GM18519 (cell line): ENCODE measurements at regions not wholly inside any gene's neighbourhood (a gene's known extent, or its start where the extent isn't known, plus 50 kb on each side); places are given as distances from the start of the nearest gene placed in this dataset.

Source experiments
- ATAC-seq: cut with Tn5 transposase; IDR thresholded peaks from one replicate; pipeline ENCODE4 v1.9.1; 2021; ENCODE audit warnings: mild to moderate bottlenecking, moderate library complexity; ENCODE audit not compliant: unreplicated experiment, low FRiP score

DNA sequence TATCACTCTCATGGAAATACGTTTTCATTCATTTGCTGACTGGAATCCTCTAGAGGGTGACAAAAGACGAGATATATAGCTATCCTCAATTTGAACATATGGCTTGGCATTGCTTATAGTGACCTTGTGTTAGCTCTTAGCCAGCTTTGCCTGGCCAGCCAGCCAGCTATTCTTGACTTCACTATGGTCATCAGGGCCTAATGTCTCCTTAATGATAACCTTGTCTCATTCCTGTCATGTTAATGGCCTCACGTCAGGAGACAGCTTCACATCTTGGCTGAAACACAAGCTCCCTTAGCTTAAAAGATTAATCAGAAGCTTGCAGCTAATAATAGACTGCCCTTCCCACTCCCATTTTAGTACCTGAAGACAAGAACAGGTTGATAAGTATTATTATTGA is 1517.5 kb upstream of the PIK3C3 start:
- ATAC-seq = no peak

DNA sequence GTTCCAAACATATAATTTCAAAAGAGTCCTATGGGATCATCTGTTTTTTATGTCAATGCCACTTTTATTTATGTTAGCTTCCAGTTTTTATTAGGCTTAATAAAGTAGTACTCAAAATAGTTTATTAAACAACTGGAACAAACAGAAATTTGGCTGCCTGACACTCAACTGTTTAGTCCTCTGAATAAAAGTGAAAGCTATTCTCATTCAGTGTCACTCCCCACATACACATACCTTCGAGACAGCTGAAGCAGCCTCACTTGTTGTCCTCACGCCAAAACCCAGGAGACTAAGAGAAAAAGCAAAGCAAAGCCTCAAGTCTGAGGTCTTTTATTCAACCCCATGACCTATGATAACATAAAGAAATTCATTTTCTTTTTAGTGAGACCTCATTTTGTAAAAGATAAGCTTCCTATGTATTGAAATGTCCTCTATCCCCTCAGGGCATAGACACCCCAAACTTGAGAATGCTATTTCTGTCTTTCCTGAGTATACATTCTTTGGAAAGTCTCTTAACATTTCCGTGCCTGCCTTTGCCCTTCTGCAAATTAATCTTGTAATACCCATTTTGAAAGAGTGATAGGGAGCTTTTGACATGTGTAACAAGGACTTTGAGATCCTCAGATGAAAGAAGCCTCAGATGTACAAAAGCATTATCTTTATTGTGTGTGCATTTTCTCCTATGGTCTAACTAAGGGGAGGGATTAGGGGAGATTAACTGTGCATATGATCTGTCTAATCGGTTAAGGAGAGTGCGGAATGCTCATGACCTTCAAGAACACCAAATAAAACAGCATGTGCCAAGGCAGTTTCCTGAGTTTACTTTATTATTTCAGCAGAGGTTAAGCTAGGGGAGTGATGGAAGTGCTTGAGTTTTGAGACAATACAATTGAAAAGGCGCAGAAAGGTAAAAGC is 1523.7 kb upstream of the PIK3C3 start:
- no peak for ATAC-seq

DNA sequence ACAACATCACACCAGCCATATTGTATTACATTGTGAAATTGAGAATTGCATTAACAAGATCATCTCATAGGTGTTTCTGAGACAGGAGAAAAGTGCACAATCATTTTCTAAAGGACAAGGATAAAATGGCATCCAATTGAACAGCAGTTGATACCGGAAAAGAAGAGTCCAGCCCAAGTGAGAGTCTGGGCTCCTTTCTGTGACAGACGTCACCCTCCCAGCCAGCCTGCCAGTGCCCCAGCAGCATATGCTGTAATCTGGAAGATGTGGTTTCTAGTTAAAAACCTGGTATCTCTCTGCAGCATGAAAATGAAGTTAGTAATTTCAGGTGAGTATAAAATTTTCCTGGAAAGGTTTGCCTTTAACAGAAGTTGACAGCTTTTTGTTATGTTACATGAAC is 1531.7 kb upstream of the PIK3C3 start:
- no peak for ATAC-seq

DNA sequence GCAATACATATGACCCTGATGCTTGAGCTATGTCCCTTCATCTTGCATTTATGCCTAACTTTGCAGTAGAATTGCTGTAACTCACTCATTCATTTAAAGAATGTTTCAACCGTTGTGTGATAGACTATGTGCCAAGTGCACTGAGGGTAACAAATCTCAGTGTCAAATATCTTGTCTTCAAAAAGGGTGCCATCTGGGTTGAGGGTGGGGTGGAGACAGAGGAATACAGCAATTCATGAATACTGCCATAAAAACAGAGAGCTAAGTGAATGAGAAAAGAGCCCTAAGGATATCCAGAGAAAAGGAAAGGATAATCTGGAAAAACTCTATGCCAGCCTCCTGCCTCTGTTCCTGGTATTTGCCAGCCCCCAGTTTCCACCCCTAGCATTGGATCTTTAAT is 1534.4 kb upstream of the PIK3C3 start:
- ATAC-seq = no peak

DNA sequence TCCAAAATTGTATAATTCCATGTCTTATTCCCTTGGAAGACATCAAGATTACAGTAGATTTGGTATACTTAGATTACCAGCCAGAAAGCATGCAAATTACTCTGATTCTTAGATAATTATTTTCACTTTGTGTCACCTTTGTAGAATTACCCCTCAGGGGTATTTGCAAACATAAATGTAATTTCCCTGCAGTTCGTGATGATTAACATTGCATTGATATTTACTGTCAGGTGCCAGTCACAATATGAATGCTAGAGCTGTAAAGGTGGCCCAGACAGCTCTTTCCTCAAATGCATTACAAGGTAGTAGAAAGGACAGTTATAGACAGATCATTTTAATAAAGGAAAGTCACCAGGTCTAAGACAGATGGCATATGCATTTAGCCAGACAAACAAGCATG is 1537.5 kb upstream of the PIK3C3 start:
- no peak for ATAC-seq

DNA sequence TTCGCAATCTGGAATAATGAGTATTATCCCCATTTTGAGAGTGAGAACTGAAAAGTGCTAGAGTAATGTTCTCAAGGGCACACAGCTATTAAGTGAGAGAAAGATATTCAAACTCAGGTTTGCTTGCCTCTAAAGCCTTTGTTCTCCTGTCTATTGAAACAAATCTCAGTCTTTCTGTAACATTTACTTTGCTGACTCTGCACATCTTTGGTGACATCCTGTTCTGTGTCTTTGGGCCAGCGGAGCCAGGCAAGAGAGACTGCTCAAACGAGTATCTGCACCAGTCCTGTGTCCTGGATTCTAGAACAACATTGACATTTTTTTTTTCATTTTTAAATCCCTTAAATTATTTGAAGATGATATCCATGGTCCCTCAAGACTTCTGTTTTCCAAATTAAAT is 1539.2 kb upstream of the PIK3C3 start:
- ATAC-seq = no peak

DNA sequence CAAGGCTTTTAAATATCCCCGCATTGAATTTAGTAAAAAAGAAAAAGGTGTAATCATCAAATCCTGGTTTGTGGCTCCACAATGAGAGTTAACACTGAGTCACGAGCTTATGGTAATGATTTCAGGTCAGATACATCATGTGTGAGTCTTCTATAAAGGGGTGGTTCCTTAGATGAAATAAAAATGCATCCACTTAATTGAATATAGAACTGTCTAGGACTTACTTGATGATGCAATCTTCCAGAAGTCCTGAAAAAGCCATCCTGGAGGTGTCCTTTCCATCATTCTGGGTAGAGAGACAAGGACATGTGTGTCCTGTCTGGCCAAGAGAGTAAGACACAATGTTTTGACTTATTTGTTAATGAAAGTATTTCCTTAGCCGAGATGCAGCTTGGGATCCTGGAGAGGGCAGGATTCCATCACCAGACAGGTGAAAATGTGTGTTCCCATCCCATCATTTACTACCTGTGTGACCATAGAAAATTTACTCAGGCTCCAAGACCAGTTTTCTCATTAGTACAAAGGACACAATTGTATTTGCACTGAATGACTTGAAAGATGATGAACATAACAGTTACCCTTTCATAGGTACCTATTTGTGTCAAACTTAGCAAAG is 1539.8 kb upstream of the PIK3C3 start:
- no peak for ATAC-seq

DNA sequence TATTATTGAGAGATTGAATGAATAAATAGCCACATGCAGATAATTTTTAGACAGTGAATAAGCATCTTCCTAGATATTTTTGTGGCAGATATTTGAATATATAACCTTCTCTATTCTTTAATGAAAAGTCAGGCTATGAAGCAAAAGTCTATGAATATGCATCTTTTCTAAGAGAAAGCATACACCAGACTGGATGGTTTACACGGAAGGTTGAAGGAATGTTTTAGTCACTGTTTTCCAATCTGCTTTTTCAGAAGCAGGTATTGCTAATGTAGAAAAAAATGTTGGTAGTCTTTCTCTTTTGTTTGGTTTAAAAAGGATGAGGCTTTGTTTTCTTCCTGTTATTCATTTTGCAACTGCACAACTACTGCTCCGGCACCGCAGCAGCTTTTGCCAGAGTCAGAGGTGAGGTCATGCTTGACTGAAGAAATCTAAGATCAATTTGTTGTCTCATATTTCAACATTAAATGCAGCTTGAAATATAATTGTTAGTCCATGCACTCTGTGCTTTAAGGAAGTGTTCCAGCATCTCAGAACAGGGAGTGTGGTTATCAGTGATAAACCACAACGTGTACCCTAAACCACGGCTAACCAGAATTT is 1540.8 kb upstream of the PIK3C3 start:
- ATAC-seq = no peak

DNA sequence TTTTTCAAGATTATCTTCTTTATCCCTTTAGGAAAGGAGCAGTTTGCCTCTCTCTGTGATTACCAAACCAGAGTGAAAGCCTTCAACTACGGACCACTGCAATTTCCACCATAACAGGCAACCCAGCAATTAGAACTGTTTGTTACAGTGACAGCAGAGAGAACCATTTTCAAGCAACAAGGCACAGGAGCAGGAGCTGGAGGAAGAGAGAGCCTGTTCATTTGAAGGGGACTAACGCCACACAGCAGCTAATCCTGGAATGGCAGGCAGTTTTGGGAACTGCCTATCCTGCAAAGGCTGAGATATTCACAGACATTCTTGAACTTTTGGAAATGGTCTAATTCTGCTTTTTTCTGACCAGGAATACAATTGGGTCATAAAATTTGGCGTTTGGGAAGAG is 1541.9 kb upstream of the PIK3C3 start:
- no peak for ATAC-seq

DNA sequence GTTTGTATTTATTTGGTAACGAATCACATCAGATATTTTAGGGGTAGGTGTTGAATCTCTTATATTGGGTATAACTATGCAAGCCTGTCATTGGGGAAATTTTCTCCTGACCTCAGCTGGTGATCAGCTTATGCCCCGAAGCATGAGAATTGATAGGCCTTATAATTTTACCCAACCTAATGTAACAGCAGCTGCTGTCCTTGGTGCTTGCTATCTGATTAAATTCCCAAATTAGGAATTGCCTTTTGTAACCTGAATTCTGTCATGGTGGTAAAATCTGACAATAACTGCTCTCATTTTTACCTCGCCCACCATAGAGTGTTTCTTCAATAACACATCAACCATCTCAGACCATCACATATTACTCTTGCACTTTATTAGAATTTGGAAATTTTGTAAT is 1542.6 kb upstream of the PIK3C3 start:
- ATAC-seq = no peak

DNA sequence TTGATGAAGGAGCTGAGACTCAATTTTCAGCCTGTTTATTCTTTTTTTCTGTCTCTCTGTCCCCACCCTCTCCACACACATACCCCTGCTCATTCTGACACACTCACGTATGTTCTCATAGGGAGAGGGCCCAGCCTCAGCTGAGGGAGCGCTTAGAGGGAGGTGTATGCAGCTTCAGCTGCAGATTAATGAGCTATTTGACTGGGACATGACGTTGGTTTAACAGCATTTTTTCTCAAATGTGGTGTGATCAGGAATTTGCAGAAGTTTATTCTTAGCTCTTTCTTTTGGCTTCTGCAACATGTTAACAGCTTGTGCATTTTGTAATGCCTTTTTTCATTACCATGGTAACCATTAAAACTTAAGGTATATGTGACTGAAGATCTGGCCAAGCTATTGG is 1547.1 kb upstream of the PIK3C3 start:
- ATAC-seq = no peak

DNA sequence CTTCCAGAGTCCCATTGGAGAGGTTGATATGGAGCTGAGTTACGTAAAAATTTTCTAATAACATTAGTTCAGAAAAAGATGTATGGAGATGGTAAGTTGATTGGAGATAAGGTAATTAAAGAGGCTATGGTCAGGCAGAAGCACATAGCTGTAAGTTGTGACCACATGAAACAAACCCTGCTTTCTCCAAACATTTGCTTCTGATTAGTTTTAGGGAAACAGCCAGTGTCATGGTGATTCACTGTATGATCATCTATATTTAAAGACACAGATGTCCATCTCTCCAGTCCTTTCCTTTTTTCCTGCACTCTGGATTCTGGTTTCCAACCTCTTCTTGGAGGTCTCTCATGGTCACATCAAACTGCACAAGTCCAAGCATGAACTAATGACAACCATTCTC is 1550.8 kb upstream of the PIK3C3 start:
- ATAC-seq = no peak

DNA sequence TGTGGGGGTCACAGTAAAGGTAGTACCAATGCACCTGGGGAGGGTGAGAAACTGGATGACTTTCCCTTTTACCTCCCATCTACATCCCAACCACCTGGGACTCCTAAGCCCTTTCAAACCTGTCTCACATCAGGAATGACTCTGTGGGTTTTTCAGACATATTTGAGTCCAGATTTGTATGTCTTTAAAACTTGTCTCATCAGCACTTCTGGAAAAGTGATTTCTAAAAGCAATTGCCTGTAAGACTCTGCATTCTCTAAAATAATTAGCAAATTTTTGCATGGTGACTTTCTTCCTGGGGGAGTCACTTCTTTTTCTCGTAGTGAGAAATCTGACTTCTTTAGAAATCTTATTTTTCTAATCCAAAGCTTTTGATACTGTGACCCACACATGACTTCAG is 1553.0 kb upstream of the PIK3C3 start:
- no peak for ATAC-seq

DNA sequence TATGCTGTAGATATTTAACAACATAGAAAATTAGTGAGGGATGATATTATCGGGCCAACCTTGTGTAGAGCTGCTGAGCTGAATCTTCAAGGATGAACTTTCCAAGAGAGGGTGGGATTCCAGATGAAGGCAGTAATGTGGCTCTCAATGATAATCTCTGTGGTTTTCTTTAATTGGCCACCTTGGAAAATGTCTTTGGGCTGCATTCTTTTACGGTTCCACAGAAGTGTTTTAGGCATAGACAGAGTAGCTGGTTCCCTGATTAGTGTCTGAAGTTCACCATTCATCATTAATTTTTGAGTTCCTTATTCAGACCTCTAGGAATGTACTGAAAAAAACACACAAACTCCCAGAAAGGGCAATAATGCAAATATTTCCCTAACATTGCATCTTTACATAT is 1566.9 kb upstream of the PIK3C3 start:
- no peak for ATAC-seq

DNA sequence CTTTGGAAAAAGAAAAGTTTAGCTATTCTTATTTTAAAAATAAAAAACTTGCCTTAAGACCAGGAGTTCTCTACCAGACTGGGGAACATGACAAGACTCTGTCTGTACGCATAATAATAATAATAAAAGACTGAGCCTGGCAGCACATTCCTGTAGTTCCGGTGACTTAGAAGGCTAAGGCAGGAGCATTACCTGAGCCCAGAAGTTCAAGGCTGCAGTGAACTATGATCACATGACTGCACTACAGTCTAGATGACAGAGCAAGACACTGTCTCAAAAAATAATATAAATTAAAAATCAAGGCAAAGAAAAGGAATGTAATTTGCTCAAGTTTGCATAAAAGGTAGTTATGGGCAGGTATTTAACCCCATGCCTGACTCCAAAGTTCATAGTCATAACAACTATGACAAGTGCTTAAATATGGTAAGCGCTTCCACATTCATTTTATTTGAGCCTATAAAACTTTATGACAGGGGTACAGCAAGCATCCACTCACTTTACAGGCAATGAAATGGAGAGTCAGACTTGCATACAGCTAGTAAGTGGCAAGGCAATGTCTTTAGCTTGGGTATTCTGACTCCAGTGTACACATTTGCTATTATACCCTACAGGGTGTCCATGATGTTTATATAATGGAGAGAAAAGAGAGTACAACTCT is 1567.8 kb upstream of the PIK3C3 start:
- no peak for ATAC-seq

DNA sequence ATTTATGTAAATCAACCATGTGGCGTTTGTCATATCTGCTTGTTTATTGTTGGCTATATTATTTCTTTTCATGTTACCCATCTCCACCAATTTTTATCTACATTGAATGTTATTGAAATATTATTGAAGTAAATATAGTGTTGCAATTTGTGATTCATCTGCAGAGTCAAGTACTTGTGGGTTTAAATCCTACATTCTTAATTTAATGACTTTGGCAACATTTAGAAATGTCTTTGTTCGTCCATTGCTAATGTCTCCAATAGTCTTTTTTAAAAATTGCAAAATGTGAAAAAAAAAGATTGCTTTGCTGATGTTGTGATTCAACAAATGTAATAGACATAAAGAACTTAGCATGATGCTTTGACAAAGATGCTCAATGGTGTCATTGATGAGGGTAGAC is 1572.8 kb upstream of the PIK3C3 start:
- ATAC-seq = no peak

DNA sequence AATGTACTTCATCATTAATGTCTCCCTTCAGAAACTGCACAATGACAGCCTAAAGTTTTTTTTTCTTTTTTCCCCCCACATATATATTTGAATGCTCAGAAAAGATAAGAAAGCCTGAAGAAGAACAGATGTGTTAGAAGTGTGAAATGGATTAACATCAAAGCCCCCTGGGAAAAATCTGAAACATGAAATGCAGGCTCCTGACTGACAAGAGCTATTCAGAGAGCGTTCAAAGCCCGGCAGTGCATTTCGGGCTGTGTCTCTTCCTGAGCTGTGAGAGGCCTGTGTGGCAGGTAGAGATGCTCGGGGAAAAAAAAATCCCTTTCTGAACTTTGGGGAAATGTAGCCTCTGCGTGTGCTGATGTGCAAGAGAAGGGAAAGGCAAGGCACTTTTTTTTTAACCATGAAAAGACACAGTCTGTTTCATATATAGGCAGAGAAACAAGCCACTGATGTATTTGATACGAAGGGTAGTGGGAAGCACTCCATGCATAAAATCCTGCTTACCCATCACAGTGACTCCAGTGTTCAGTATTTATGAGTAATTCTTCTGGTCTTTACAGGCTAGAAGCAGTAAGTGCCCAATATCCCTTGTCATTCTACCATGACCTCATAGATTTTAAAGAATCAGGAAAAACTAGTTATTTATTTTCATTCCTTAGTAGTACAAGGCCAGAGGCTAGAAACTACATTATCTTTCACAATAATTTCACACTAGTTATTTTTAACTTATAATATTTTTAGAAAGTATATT is 1574.2 kb upstream of the PIK3C3 start:
- ATAC-seq = no peak

DNA sequence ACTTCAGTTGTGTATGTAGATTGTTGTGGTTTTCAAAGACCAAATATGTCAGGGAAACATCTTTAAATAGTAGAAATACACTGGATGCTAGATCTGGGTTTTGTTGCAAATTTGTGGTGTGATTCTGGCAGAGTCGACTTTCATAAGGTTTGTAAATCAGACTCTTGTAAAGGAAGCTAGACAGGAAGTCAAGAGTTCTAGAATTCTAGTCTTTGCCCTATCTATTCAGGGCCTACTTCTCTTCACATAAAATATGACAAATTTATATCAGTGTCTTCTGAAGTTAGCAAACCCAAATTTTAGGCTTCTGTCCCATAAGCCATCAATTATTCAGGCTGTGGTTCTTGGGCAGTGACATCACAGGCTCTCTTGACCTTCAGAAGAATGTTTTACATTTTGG is 1579.2 kb upstream of the PIK3C3 start:
- ATAC-seq = no peak

DNA sequence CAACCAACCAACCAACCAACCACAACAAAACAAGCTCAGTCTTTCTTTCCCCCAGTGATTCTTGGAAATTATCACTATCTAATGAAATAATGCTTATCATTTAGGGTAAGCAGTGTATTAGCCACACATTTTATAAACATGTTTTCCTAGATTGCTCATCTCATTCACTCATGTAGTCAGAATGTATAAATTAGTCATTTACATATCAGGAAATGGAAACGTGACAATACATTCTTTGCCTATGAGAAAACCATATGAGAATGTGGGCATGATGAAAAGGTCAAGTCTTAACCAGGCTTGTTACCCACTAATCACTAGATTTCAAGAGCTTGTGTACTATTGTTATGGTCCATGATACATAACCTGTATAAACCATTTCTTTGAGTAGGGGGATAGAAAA is 1583.4 kb upstream of the PIK3C3 start:
- ATAC-seq = no peak

DNA sequence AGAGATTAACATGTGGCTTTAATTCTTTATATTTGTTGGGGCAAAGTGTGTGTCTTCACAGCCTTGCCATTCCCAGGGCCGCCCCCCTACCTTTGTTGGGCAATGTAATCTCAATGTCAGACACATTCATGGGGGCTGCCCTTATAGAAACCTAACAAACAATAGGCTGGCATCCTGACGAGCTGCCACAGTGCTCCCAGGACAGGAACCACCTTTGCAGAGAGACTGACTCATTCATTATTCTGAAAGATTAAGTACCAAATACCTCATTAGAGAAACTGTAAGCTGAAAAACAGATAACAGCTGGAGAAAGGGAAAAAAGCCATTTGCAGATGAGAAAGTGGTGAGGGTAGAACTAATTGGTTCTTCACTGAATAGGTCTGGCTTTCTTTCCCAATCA is 1587.5 kb upstream of the PIK3C3 start:
- no peak for ATAC-seq

DNA sequence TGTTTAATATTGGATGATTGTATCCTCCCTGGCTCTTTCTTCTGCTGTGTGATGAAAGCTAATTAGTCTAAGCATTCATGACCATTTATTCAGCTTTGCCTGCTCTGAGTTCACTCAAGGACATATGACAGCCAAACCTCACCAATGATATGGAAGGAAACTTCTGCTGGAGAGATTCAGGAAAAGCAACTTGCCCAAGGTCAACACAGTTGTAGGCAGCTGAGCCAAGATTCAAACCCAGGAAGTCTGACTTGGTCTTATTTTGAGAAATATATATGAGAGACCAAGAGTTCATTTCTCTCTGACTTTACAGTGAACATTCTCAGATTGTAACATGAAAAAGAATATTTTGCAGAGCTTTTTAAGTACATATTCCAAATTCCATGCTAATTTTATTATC is 1588.5 kb upstream of the PIK3C3 start:
- no peak for ATAC-seq
